GM19452 (cell line): ENCODE measurements at regions not wholly inside any gene's neighbourhood (a gene's known extent, or its start where the extent isn't known, plus 50 kb on each side); places are given as distances from the start of the nearest gene placed in this dataset.

Source experiments
- ATAC-seq: cut with Tn5 transposase; IDR thresholded peaks from one replicate; pipeline ENCODE4 v1.9.1; 2021; ENCODE audit not compliant: unreplicated experiment

DNA sequence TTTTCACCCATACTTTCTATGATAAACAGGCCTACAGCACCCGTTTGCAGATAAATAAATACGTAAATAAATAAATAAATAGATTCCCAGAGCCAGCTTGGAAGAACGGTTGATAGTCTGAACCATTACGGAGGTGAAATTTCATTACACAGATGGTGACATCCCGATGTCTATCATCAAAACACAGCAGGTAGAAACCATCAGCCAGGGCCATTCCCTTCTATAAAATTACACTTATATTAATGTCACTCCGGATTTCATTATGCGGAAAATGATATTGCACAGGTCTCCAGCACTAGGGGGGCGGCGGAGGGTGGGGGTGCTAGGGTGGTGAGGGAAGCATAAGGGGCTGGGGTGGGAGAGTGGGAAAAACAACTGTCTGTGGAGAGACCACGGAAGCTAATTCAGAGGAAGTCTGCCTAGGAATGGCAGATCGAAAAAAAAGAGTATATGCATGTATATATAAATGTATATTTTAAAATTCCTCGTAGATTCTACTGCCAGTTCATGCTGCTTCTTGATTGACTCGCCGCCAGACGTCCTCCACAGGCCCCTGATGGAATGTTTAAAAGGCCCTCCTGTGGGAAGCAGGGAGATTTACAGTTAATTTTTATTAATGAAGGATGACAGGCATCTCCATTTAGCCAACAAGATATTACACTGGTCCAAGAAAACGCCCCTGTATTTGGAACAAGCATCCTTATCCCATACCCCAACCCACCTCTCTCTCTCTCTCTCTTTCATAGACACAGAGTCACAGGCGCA, 1906.0 kb upstream of the PIK3C3 start:
- ATAC-seq, result no peak

DNA sequence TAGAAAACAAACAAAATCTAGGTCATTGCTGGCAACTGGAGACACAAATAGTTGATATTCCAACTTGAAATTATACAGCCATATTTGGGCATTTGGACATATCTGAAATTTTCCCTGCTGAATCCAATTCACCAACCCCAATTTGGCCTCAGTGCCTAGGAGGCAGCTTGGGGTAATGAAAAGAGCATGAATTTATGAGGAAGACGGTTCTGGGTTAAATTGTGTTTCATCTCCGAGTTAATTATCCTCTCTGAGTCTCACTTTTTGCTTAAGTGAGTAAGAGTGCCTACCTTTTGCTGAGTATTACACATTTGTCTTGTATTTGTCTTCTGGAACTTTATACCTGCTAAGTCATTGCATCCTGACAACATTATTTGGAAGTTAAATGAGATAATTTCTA, 1906.8 kb upstream of the PIK3C3 start:
- no peak for ATAC-seq

DNA sequence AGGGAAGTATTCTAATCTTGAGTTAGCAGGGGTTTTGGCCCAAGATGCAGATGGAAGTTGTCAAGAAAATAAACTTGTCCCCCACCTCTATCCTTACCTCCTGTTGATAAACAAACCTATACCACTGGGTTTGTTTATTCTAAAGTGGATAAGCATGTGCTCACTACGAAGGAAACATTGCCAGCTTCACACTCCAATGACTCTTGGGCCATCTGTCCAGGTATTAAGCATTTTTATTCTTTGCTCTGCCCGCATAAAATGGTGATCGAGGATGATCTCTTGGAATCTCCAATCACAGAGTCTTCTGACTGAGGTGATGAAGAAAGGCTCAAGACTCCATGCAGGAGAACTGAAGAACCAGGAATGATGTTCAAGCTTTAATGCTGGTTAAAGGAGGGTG, 1908.4 kb upstream of the PIK3C3 start:
- ATAC-seq, result no peak

DNA sequence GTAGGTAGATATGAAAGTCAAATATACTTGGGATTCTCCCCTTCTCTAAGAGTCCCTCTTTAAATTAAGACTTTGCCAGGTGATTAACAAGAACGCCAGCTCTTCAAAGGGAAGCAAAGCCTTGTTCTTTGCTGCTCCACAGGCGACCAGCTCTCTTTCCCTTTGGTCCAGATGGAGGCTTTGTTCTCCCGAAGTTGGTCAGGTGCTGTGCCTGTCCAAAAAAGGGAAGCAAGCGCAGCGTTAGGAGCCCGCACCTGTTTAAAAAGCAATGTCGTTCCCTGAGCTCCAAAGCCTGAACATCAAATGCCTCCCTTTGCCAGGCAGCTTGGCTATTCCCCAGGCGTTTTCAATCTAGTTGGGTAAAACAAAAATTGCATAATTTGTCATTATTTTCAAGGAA, 1913.1 kb upstream of the PIK3C3 start:
- ATAC-seq, result no peak

DNA sequence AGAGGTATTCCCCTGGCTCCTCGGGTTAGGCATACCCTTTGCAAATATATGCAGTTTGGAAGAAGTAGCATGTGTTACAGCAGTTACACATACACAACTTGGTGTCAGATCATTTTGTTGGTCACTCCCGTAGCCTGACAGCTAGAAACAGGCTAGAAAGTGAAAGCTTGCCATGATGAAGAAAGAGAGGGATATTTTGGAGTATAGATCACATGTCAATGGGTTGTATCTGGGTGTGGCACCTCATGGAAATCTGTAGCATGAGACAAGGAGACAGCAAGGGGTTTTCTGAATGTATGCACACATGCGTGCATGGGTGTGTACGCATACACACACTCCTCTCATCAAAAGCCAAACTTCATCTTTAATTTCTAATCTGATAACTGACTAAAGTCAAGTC, 1914.5 kb upstream of the PIK3C3 start:
- ATAC-seq, result no peak

DNA sequence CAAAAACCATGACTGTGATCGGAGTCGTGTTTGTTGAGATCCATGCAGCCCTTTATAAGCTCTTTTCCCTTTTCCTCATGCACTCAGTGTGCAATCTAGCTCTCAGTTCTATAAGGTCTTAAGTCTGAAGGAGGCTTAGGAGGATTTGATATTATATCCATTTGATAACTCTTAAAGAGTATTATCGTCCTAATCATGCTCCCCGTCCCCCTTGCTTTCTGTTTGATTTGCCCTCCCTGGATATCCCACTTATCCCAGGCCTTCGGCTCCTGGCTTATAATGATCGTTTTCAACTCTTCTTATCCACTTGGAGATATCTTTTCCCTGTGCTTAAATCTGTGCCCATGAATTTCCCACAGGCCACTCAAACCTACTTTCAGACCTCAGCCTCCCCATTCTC, 1917.7 kb upstream of the PIK3C3 start:
- ATAC-seq, result no peak

DNA sequence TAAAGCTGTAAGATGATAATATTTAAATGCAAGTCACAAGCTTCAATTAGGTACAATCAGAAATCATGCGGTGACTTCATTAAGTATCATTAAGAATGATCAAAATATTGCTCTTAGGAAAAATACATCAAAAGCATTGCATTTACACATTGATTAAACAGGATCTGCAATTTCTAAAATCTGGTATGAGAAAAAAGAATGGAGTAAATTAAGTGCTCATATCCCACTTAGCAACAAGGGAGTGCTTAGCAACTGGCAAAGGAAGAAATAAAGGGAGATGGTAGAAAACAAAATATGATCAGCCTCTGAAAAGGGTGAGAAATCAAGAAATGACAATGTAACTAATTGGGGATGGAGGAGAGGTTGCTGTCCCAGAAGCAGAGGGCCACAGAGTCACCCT, 1918.2 kb upstream of the PIK3C3 start:
- ATAC-seq, result no peak

DNA sequence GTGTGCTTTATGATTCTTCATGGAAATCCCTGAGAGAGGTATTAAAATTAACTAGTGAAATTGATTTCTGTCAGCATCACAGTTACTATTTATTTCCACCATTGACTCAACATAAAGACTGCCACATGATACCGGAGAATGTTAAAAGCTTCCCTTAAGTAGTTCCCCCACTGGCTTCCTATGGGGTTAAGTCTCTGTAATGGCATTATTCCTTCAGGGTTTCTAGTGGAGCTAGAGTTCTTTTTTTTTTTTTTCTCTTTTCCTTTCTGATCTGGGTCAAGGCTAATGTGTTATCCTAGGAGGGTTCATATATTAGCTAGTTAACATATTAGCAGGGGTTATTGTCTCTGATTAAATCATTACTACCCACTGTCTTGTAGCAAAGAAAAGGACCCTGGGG, 1919.1 kb upstream of the PIK3C3 start:
- ATAC-seq, result no peak

DNA sequence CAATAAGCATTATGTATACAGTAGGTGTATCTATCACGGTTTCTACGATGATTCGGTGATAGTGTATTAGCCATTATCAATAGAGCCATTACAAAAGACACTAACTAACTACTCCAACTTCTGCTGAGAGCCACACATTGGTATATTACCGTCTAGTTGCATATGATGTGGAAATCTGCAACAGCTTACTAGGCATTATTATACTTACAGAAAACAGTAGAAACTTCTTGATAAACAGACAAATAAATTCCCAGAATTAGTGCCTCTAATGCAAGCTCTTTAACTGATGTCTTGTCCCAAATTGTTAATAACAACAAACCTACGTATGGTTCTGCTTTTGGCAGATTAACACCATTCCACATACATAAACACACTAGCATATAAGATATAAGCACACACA, 1923.0 kb upstream of the PIK3C3 start:
- no peak for ATAC-seq

DNA sequence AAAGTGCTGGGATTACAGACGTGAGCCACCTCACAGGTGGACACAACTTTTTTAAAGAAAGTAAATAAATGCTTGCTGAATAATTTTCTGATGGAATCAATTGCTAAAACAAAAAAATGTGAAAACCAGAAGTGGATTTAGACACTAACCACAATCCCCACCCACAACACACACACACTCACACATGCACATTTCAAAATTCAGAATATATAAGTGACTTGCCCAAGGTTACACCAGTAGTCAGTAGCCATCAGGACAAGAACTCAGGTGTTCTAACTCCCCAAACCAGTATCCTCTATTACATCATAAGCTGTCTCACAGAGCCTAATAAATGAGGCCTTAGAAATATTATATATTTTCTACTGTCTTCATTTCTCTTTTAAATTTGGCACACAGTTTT, 1923.6 kb upstream of the PIK3C3 start:
- no peak for ATAC-seq

DNA sequence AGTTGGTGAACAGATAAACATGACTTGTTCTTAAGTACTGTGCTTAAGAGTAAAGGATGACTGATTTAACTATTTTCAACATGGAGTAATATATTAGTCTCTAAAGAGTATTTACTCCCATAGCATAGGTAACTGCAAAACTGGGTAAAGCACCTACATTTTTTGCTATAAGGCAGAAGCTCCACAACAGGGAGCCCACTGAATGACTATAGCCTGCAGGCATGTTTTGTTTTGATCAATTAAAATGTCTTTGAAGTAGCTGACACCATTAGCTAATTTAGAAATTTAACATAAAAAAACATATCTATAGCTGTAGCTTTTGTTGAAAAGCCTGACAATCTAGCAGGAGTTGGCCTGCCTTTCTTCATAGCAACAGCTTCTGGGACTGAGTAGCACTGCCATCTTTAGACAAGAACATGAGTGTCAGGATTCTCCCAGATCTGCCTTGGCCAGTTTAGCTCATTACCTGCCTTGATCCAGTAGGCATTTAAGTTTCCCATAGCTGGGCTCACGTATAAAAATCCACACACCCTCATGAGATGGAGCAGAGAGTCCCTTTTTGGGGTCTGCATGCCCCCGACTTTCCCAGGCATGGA, 1935.1 kb upstream of the PIK3C3 start:
- no peak for ATAC-seq

DNA sequence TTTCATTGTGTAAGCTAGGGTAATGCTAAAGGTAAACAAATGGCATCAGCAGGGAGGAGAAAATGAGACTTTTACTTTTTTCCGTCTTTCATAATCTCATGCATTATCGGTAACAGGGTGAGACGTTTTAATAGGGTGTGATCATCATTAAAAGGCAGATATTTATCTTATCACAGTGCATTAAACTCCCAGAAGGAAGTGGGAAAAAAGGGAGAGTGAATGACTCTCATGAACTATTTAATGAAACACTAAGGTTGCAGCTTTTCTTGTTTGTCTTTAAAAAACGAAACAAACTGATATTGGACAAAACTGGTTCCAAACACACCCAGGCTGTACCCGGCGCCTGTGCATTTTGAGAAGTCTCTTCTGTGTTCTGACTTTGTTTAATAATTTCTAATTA, 1936.8 kb upstream of the PIK3C3 start:
- no peak for ATAC-seq

DNA sequence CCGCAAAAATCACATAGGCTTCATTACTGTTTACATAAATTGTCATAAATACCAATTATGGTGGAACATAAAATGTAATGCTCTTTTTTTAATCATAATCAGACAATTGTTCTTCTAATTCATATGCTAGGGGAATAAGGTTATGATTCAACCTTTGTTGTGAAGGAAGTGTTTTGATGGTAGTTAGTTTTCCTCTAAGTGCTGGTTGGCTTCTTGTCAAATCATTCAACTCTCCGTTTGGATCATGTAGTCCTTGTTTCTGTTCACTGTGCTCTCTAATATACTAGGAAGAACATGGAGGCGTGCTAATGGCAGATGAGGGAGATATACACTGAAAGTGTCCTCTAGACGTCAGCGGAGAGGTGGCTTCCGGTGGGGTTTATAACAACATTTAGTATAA, 1938.0 kb upstream of the PIK3C3 start:
- ATAC-seq, result no peak

DNA sequence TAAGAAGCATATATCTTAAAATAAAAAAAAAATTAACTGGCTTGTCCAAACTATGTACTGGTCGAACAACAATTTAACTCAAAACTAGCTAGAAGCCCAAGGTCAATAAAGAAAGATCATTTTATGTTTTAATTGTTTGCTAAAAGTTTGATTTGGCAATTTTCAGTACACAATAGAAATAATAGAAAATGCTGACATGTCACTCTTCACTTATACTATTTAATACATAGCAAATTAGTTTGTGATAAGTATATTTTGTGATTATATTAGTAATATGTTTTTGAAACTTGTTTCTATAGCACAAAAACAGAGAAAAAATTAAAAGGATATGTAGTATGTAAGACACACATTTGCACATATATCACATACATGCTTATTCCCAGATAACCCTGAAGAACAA, 1938.6 kb upstream of the PIK3C3 start:
- ATAC-seq, result no peak

DNA sequence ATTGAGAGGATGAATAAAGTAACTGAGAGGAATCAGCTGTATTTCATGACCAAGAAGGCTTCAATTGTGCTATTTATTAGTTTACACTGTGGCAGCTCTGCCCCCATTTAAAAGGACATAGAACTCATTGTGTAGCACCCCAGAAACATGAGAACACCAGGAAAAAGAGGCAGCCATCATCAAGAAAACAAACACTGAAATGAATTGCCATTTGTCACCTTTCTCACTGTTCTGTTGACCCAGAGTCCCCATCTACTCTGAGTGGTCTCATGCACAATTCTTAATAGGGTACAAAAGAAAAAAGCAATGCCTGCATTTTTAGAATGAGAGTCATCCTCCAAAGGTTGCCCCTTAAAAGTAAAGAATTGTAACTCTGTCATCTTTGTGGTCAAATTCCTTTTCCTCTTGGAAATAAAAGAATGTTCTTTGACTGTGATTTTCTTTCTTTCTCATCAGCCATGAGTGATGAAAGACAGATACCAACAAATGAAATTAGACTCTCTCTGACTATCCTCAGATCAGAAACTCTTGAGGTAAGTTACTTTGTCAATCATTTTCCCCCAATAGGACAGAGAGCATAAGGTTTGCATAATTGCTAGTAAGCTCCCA, 1941.9 kb upstream of the PIK3C3 start:
- no peak for ATAC-seq

DNA sequence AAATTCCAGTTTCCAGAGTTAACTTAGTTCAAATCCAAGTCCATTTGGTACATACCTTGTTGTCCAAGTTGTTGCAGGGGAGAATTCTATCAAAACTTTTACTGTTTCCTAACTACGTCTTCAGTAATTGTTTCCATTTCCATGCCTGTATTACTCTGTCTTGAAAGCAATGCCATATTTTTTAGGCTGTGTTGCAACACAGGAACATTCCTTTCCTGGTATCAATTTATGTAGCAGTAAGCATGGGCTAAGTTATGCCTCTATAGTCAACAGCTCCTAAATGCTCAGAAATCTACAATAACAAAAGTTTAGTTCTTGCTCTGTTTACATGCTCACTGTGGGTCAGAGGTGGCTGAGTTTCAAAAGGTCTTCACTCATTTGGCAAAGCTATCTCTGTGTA, 1943.8 kb upstream of the PIK3C3 start:
- no peak for ATAC-seq

DNA sequence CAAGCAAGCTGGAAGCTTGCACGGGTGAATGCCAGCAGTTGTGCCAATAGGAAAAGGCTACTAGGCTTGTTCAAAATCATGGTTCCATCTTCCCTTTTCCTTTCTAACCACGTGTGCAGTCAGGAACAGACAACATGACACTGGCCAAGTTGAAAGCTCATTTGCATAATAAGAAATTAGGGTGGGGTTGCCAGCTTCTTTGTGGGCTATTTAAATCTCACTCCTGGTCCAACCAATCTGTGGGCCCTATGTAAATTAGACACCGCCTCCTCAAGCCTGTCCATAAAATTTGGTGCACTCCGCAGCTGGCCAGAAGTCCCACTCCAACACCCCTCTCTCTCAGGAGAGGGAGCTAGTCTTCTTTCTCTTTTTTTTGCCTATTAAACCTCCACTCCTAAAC, 1948.4 kb upstream of the PIK3C3 start:
- no peak for ATAC-seq

DNA sequence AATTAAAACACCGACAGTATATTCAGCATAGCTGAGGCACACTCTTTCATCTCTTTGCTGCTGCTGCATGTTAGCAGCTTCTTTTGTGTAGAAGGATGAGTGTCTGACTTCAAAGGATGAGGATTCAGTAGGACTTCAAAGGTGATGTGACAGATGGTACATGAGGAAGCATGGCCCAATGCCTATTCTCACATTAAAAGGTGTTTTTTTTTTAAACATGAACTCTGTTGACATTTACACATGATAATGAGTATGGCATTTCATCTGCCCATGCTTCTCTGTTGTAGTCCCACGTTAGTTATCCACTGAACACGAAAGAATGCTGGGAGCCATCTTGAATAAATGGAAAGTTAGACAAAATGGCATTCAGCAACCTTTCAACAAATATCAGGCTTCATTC, 1950.8 kb upstream of the PIK3C3 start:
- no peak for ATAC-seq

DNA sequence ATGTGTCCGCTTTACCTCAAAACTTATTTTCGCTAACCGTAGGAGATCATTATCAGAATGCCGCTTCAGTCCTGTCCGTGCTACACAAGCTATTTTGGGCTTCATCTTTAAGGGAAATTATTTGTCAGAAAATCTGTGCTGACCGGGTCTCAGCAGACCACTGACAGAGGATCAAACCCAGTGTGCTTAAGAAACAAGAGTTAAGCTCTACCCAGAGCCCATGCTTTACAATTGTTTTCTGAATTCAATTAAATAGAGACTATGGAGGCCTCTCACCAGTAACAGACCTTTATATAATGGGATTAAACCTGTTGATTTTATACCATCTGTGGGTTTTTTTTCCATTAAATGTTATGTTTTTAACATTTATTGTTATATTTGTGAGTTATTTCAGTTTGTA, 1956.7 kb upstream of the PIK3C3 start:
- no peak for ATAC-seq

DNA sequence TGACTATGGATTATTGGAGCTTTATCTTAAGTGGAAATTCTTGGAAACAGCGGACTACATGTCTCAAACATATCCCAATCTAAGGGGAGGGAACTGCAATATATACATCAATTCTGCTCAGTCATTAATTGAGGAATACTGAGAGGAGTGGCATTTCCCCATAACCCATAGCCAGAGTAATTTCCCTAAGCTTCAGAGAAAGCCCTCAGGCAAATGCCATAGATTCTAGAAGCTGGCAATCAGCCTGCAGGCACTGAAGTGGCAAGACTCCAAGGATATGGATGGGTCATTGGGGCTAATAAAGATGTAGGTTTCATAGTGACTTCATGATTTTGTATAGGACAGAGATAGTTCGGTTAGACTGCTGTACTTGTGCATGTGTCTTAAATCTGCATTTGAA, 1960.5 kb upstream of the PIK3C3 start:
- ATAC-seq, result no peak

DNA sequence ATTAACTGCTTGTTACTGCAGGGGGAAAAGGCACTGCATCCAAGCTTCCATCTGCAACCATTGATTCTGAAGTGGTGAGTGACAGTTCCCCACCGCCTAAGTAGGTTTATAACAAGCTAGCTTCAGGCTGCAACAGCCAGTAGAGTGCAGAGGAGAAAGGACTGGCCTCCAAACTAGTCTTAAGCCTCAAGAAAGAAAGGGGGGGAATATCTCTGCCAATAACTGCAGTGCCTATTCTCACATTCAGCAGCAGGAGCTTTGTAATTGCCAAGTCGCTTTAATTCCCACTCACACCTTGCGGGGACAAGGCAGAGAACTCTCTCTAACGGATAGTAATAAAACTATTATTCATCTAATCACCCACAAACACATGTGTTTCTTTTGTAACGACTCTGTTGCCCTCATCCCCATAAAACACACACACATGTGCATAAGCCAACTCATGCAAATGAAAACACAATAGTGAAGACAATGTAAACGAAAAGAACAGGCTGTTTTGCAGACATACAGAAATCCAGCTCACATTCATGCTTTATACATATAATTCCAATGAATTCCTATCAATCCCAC, 1963.3 kb upstream of the PIK3C3 start:
- ATAC-seq, result no peak

DNA sequence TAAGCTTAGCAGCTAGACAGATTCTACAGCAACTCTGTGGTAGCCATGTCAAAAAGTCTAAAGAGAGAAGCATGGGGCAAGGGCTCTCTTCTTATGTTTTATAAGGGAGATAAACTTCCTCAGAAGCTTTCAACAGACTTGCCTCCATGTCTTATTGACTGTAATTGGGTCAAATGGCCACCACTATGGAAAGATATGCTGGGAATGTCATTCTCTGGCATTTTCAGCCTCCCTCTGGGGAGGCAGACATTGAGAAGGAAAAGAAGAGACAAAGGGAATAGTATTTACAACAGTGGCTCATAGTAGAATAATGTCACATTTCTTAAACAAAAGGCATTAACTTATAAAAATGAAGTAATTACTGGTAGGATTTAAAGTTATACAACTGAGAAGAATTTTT, 1964.5 kb upstream of the PIK3C3 start:
- no peak for ATAC-seq
